Transverse colon (tissue), 4 donors: ENCODE measurements at regions not wholly inside any gene's neighbourhood (a gene's known extent, or its start where the extent isn't known, plus 50 kb on each side); places are given as distances from the start of the nearest gene placed in this dataset.

Experiments
- DNase-seq: peaks from one replicate; pipeline ENCODE4 v3.0.0-alpha.2; 2019
- H3K27ac ChIP-seq, 4 donors: fragments of 200-600 bp; sonication (generic); 2 replicates each; pipeline ENCODE4 v1.5.1; 2016 to 2018; ENCODE audit warnings: inconsistent platforms in 4 of 4
- H3K27me3 ChIP-seq: fragments of 200-600 bp; sonication (generic); 2 replicates; pipeline ENCODE4 v1.5.1; 2017; ENCODE audit warnings: inconsistent platforms
- H3K36me3 ChIP-seq, 4 donors: fragments of 200-600 bp; sonication (generic); 2 replicates each; pipeline ENCODE4 v1.5.1; 2017 to 2019; ENCODE audit warnings: inconsistent platforms in 4 of 4
- H3K4me1 ChIP-seq, 4 donors: fragments of 200-600 bp; sonication (generic); 2 replicates each; pipeline ENCODE4 v1.5.1; 2017 to 2020; ENCODE audit warnings: inconsistent platforms in 4 of 4
- H3K4me3 ChIP-seq, 4 donors: fragments of 200-600 bp; sonication (generic); 1 replicate in 1 of 4; 2 replicates in 3 of 4; pipeline versions ENCODE4 v1.5.1 to v1.6.1; 2017 to 2019; ENCODE audit warnings: inconsistent platforms in 4 of 4
- H3K9me3 ChIP-seq, 2 donors: fragments of 200-600 bp; sonication (generic); 2 replicates each; pipeline ENCODE4 v1.5.1; 2017 to 2019; ENCODE audit warnings: inconsistent platforms in 2 of 2
- EP300 ChIP-seq: sonication (generic); formaldehyde crosslinking; IDR thresholded peaks from one replicate; pipeline ENCODE4 v1.6.1; 2017; ENCODE audit warnings: antibody characterized with exemption, low read depth
- POLR2A ChIP-seq: fragments of 450-650 bp; IDR thresholded peaks from one replicate; pipeline ENCODE4 v1.6.1; 2016; ENCODE audit warnings: antibody characterized with exemption, mild to moderate bottlenecking, moderate library complexity
- POLR2AphosphoS5 ChIP-seq, 3 donors: sonication (generic); formaldehyde crosslinking; IDR thresholded peaks; one replicate each; pipeline ENCODE4 v1.6.1; 2016; ENCODE audit warnings: antibody characterized with exemption in 3 of 3
- WGBS, 2 donors: methylation state at CpG; one replicate each; pipeline ENCODE4 v1.1.5; 2018; ENCODE audit warnings: low coverage in 1 of 2; 5-methylcytosine and 5-hydroxymethylcytosine counted together
- in situ Hi-C, 4 donors: fragments of 200-750 bp; cut with MboI; loops; one replicate each; pipeline versions ENCODE4 v1.15.0 to v1.15.1; 2017; ENCODE audit warnings: low sequenced_read_pairs in 3 of 4, low pct_ligation_motif_present in 1 of 4, low pct_unique_long_range_greater_than_20kb in 1 of 4
- intact Hi-C: fragments of 100-400 bp; cut with DNase I; formaldehyde crosslinking; loops from one replicate; pipeline ENCODE4 v1.15.1; 2023; ENCODE audit warnings: low total_unique reads
- TF ChIP-seq, protein P1 (sequence below), 5 experiments: fragments of 200-600 bp in 3 of 5; fragments of 450-650 bp in 2 of 5; sonication (generic) in 3 of 5; IDR thresholded peaks; 1 replicate in 2 of 5; 2 replicates in 3 of 5; pipeline ENCODE4 v1.5.1; 2016 to 2017; ENCODE audit warnings: antibody characterized with exemption in 5 of 5, inconsistent platforms in 3 of 5, mild to moderate bottlenecking in 2 of 5, moderate library complexity in 1 of 5

- no peaks in the 10 kb centered on the region for H3K27me3 ChIP-seq
- no peaks in the 10 kb centered on the region for H3K9me3 ChIP-seq
- H3K4me3 ChIP-seq = no peak overlapping the region
- DNase-seq = no peak
- TF ChIP-seq, protein P1, sequence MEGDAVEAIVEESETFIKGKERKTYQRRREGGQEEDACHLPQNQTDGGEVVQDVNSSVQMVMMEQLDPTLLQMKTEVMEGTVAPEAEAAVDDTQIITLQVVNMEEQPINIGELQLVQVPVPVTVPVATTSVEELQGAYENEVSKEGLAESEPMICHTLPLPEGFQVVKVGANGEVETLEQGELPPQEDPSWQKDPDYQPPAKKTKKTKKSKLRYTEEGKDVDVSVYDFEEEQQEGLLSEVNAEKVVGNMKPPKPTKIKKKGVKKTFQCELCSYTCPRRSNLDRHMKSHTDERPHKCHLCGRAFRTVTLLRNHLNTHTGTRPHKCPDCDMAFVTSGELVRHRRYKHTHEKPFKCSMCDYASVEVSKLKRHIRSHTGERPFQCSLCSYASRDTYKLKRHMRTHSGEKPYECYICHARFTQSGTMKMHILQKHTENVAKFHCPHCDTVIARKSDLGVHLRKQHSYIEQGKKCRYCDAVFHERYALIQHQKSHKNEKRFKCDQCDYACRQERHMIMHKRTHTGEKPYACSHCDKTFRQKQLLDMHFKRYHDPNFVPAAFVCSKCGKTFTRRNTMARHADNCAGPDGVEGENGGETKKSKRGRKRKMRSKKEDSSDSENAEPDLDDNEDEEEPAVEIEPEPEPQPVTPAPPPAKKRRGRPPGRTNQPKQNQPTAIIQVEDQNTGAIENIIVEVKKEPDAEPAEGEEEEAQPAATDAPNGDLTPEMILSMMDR (IDR thresholded peaks at IDR 0.05) = no peak
- TF ChIP-seq POLR2A = no peak
- no peak for TF ChIP-seq POLR2AphosphoS5 (IDR thresholded peaks at IDR 0.05)
- TF ChIP-seq EP300 = no peak
- intact Hi-C loops (no loop called here), in situ Hi-C loops (no loop called here)
- H3K36me3 ChIP-seq = no peaks in the 10 kb centered on the region
- H3K4me1 ChIP-seq = no peaks in the 10 kb centered on the region
- H3K27ac ChIP-seq = no peak overlapping the region
These were observed 559.7 kb upstream of the LRRN3 start for GRCh38 chr7:110531186-110531585.

- H3K36me3 ChIP-seq = no peaks in the 10 kb centered on the region
- in situ Hi-C loops (no loop called here), intact Hi-C loops (no loop called here)
- no peak for DNase-seq
- no peaks in the 10 kb centered on the region for H3K9me3 ChIP-seq
- H3K27me3 ChIP-seq = no peaks in the 10 kb centered on the region
- WGBS, 2 donors = 57 to 70% methylated on average over 3 to 7 of the region's 7 CpGs
- H3K4me1 ChIP-seq = no peaks in the 10 kb centered on the region
- H3K27ac ChIP-seq = no peak overlapping the region
- TF ChIP-seq EP300 (no peak), POLR2A (no peak), POLR2AphosphoS5 (IDR thresholded peaks at IDR 0.05) (no peak)
- TF ChIP-seq, protein P1 (IDR thresholded peaks at IDR 0.05) = no peak
- no peak overlapping the region for H3K4me3 ChIP-seq
These were observed 556.5 kb upstream of the LRRN3 start for GRCh38 chr7:110534241-110534931.

DNA sequence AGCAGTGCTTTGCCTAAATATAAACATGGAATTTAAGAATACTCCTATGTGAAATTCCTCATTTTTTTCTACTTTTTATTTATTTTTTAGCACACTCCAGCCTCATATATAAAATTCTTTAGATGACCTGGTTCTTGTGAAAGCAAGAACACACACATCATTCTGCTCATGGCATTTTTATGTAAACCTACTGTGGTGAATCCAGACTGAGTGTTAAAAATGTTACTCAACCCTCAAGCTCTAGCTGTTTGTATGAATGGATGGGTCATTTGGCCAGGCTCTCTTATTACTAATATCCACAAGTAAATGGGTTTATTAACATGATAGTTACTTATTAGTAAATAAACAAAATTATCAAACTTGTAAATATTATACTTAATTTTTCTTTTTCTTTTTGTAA is 551.7 kb upstream of the LRRN3 start:
- intact Hi-C loops (no loop called here), in situ Hi-C loops (no loop called here)
- DNase-seq = no peak
- Histone ChIP-seq H3K9me3 (no peaks in the 10 kb centered on the region), H3K4me1 (no peaks in the 10 kb centered on the region), H3K27me3 (no peaks in the 10 kb centered on the region), H3K27ac (no peak overlapping the region), H3K36me3 (no peaks in the 10 kb centered on the region), H3K4me3 (no peak overlapping the region)
- no peak for TF ChIP-seq POLR2A
- TF ChIP-seq, protein P1 (IDR thresholded peaks at IDR 0.05) = no peak
- no peak for TF ChIP-seq EP300
- TF ChIP-seq POLR2AphosphoS5 (IDR thresholded peaks at IDR 0.05) = no peak

DNA sequence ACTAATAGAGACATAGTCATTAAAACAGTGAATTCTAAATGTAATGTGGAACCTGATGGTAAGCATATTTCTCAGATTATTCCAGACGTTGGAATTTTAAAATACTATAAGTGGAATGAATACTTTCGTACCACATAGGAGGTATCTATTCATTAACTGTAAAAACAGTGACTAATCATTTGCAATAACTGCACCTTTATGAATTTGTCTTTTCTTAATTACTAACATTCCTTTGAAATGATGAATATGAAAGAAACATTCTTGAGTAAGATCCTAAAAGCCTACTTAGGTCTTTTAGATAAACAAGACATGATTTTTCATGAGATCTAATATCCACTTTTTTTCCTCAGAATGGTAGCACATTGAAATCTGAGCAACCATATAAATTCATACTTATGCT is 549.0 kb upstream of the LRRN3 start:
- Histone ChIP-seq H3K27ac (no peak overlapping the region), H3K27me3 (no peaks in the 10 kb centered on the region), H3K36me3 (no peaks in the 10 kb centered on the region), H3K9me3 (no peaks in the 10 kb centered on the region), H3K4me1 (no peaks in the 10 kb centered on the region), H3K4me3 (no peak overlapping the region)
- in situ Hi-C loops = no loop called here
- WGBS, 2 donors = 68 to 69% methylated on average over 2 of the region's 2 CpGs
- TF ChIP-seq POLR2A = no peak
- TF ChIP-seq POLR2AphosphoS5 (IDR thresholded peaks at IDR 0.05) = no peak
- TF ChIP-seq EP300 = no peak
- TF ChIP-seq, protein P1 (IDR thresholded peaks at IDR 0.05) = no peak
- intact Hi-C loops = no loop called here
- DNase-seq = no peak
